Smooth muscle cell (in vitro differentiated cells): ENCODE measurements at regions not wholly inside any gene's neighbourhood (a gene's known extent, or its start where the extent isn't known, plus 50 kb on each side); places are given as distances from the start of the nearest gene placed in this dataset.
"Not testable (repeated sequence)": the region's sequence is repeated elsewhere in the genome, so short reads cannot be mapped to it uniquely, and the experiment has no call there.

ENCODE experiments used
- DNase-seq: peaks from one replicate; lab custom pipeline; 2025; ENCODE audit not compliant: unreplicated experiment; lab: John Stamatoyannopoulos, UW
- H2AFZ ChIP-seq: fragments of 200-600 bp; sonication (generic); 2 replicates; pipeline ENCODE4 v1.6.0; 2016; ENCODE audit warnings: antibody characterized with exemption, low read depth, mild to moderate bottlenecking
- H3F3A ChIP-seq: fragments of 200-600 bp; sonication (generic); 2 replicates; pipeline ENCODE4 v1.6.0; 2017; ENCODE audit warnings: antibody characterized with exemption, low read depth
- H3K27ac ChIP-seq: fragments of 200-600 bp; sonication (generic); 2 replicates; pipeline ENCODE4 v1.5.1; 2016; ENCODE audit warnings: low read depth, mild to moderate bottlenecking
- H3K27me3 ChIP-seq: fragments of 200-600 bp; sonication (generic); 2 replicates; pipeline ENCODE4 v1.6.1; 2016; ENCODE audit warnings: low read depth, mild to moderate bottlenecking
- H3K36me3 ChIP-seq: fragments of 200-600 bp; sonication (generic); 2 replicates; pipeline ENCODE4 v1.5.1; 2016; ENCODE audit warnings: low read depth
- H3K4me1 ChIP-seq: fragments of 200-600 bp; sonication (generic); 2 replicates; pipeline ENCODE4 v1.5.1; 2016; ENCODE audit warnings: low read depth
- H3K4me2 ChIP-seq: fragments of 200-600 bp; sonication (generic); 2 replicates; pipeline ENCODE4 v1.6.0; 2016; ENCODE audit warnings: mild to moderate bottlenecking
- H3K4me3 ChIP-seq: fragments of 200-600 bp; sonication (generic); 2 replicates; pipeline ENCODE4 v1.5.1; 2016; ENCODE audit warnings: mild to moderate bottlenecking
- H3K79me2 ChIP-seq: fragments of 200-600 bp; sonication (generic); 2 replicates; pipeline ENCODE4 v1.6.0; 2016; ENCODE audit warnings: low read depth, mild to moderate bottlenecking
- H3K9ac ChIP-seq: fragments of 200-600 bp; sonication (generic); 2 replicates; pipeline ENCODE4 v1.6.0; 2016; ENCODE audit warnings: low read depth
- H3K9me3 ChIP-seq: fragments of 200-600 bp; sonication (generic); replicated peaks from 2 replicates; pipeline ENCODE4 v1.5.1; 2016; ENCODE audit warnings: low read depth
- H4K20me1 ChIP-seq: fragments of 200-600 bp; sonication (generic); 2 replicates; pipeline ENCODE4 v1.6.0; 2016; ENCODE audit warnings: low read depth
- WGBS: methylation state at CpG from one replicate; pipeline ENCODE4 v1.1.7; 2016; ENCODE audit warnings: low lambda C conversion rate; 5-methylcytosine and 5-hydroxymethylcytosine counted together
- TF ChIP-seq, protein P1 (sequence below): fragments of 200-600 bp; sonication (generic); IDR thresholded peaks from 2 replicates; pipeline ENCODE4 v1.5.1; 2017; ENCODE audit warnings: borderline replicate concordance, mild to moderate bottlenecking, antibody characterized with exemption; ENCODE audit not compliant: insufficient read depth, poor library complexity, severe bottlenecking

DNA sequence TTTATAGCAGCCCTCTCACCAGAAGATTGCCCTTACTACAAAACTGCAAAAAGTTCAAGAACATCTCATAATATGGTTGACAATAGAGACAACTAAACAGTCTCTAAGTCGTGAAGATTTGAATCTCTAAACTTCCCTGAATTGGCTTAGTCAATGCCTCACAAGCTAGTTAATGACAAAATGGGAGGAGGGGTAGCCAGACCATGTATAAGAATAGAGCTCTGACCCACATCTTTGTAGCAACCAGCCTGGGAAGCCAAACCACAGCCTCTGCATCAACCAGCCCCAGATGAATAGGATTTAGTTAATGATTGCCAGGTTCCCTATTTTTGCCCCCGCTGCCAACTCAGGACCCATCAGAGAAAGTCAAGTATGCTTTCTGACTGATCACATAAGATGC is 1265.9 kb upstream of the PCDH10 start:
- H3K4me2 ChIP-seq, H2AFZ ChIP-seq, H3F3A ChIP-seq, H3K79me2 ChIP-seq, H3K4me1 ChIP-seq, H3K9ac ChIP-seq, DNase-seq, H3K27ac ChIP-seq, H3K4me3 ChIP-seq, H3K9me3 ChIP-seq, H4K20me1 ChIP-seq, H3K27me3 ChIP-seq, H3K36me3 ChIP-seq: not testable (repeated sequence)
- 70% methylated on average over 2 of the region's 2 CpGs for WGBS

DNA sequence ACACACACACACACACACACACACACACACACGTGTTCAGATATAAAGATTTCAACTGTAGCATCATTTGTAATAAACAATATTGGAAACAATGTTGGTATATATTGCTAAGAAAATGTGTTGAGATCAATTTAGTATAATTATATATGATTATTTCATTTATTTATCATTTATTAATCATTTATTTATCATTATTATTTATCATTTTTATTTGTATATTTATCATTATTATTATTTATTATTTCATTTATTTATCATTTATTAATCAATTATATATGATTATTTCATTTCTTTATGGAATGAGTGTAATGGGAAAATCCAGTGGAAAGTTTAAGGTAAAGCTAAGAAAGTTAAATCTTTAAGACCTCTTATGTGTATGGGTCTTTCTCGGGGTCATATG is 1223.4 kb upstream of the PCDH10 start:
- not testable (repeated sequence) for H3K4me2 ChIP-seq, H3K9me3 ChIP-seq, DNase-seq, H3K36me3 ChIP-seq, H3F3A ChIP-seq, H4K20me1 ChIP-seq, H3K4me3 ChIP-seq, H3K27ac ChIP-seq, H3K9ac ChIP-seq, H2AFZ ChIP-seq, H3K4me1 ChIP-seq, H3K79me2 ChIP-seq, H3K27me3 ChIP-seq
- WGBS, result 97% methylated on average over 2 of the region's 2 CpGs

DNA sequence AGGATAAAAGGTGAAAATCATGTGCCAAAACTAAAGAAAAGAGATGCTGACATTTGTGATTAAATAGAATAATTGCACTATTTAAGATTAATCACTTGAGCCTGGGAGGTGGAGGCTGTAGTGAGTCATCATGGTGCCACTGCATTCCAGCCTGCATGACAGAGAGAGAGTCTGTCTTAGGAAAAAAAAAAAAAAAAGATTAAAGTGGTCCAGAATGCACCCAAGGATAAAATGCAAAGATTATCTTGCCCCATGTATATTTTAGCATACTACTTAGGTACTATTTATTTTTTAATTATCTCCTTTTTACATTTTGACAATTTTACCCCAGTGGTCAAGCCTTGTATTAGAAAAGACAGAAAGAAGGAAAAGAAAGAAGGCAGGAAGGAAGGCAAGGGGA is 1181.4 kb upstream of the PCDH10 start:
- not testable (repeated sequence) for H3K27me3 ChIP-seq, H4K20me1 ChIP-seq, H3K36me3 ChIP-seq, H3K9me3 ChIP-seq, H3K79me2 ChIP-seq, H2AFZ ChIP-seq, H3F3A ChIP-seq, H3K4me2 ChIP-seq, DNase-seq, H3K4me1 ChIP-seq, H3K9ac ChIP-seq, H3K4me3 ChIP-seq
- H3K27ac ChIP-seq, result peak overlapping the region; percentile 80

DNA sequence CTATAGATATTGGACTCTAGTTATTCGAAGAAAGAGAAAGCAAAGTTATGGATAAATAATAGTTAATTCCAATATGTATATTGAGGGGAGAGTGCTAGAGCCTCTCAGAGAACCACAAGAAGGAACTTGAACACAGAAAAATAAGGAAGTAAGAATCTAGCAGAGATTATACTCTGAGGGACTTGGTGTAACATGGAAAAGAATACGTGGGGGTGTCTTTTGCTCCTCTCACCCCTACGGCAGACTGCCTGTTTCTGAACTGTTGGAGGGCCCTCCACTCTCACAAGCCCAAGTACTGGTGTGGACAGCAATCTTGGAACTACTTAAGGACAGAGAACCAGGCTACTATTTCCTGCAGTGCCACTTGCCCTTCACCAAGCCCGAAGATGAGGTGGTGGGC is 1174.4 kb upstream of the PCDH10 start:
- H3K4me2 ChIP-seq, result no peak overlapping the region
- H3K4me3 ChIP-seq, result no peak overlapping the region
- no peaks in the 10 kb centered on the region for H4K20me1 ChIP-seq
- DNase-seq, result no peak
- H3F3A ChIP-seq, result no peaks in the 10 kb centered on the region
- no peaks in the 10 kb centered on the region for H3K79me2 ChIP-seq
- H3K4me1 ChIP-seq, result no peaks in the 10 kb centered on the region
- H3K9ac ChIP-seq, result no peak overlapping the region
- H3K36me3 ChIP-seq, result no peaks in the 10 kb centered on the region
- H3K27me3 ChIP-seq, result no peaks in the 10 kb centered on the region
- TF ChIP-seq, protein P1, sequence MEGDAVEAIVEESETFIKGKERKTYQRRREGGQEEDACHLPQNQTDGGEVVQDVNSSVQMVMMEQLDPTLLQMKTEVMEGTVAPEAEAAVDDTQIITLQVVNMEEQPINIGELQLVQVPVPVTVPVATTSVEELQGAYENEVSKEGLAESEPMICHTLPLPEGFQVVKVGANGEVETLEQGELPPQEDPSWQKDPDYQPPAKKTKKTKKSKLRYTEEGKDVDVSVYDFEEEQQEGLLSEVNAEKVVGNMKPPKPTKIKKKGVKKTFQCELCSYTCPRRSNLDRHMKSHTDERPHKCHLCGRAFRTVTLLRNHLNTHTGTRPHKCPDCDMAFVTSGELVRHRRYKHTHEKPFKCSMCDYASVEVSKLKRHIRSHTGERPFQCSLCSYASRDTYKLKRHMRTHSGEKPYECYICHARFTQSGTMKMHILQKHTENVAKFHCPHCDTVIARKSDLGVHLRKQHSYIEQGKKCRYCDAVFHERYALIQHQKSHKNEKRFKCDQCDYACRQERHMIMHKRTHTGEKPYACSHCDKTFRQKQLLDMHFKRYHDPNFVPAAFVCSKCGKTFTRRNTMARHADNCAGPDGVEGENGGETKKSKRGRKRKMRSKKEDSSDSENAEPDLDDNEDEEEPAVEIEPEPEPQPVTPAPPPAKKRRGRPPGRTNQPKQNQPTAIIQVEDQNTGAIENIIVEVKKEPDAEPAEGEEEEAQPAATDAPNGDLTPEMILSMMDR, result no peak
- no peak overlapping the region for H2AFZ ChIP-seq
- H3K9me3 ChIP-seq, result peaks cover 7% of the 10 kb centered on the region
- 91% methylated on average over 4 of the region's 4 CpGs for WGBS
- no peak overlapping the region for H3K27ac ChIP-seq

DNA sequence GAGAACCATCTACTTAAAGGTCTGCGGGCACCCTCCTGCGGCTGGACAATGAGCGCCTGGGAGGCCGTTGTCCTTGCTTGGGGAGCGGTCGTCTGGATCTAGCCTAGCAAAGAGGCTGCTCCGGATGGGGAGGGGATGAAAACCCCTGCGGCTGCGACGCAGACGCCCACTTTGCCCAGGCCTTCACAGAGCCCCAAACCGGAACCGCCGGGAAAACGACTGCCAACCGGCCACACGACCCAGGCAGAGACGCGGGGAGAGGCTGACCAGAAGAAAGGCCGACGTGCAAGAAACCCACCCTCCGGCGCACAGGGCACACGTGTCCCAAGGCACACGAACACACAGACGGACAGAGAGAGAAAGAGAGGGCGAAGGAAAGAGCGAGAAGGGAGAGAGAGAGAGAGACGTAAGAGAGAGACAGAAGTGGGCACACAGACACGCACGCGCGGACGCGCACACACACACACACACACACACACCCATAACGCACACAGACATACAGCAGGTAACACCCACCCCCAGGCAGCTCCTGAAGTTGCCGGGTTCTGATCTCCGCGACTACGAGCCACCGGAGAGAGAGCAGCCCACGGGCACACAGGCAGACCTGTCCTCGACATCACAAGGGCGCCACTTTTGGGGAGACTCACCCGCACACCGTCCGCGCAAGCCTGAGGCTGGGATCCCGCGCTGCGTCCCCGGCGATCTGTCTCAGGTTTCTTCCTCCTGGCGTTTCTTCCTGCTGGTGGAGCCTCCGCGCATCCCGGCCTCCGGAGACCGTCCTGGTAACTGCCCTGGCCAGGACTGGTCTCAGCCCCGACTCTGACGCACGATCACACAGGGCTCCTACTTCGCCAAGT is 1173.6 kb upstream of the PCDH10 start:
- H3K4me2 ChIP-seq, H3K9ac ChIP-seq, H3K27ac ChIP-seq, H3F3A ChIP-seq, H2AFZ ChIP-seq, DNase-seq, H3K4me1 ChIP-seq, H3K36me3 ChIP-seq, H3K27me3 ChIP-seq, H3K4me3 ChIP-seq, H3K9me3 ChIP-seq, H3K79me2 ChIP-seq, H4K20me1 ChIP-seq: not testable (repeated sequence)
- WGBS, result 96% methylated on average over 63 of the region's 63 CpGs

DNA sequence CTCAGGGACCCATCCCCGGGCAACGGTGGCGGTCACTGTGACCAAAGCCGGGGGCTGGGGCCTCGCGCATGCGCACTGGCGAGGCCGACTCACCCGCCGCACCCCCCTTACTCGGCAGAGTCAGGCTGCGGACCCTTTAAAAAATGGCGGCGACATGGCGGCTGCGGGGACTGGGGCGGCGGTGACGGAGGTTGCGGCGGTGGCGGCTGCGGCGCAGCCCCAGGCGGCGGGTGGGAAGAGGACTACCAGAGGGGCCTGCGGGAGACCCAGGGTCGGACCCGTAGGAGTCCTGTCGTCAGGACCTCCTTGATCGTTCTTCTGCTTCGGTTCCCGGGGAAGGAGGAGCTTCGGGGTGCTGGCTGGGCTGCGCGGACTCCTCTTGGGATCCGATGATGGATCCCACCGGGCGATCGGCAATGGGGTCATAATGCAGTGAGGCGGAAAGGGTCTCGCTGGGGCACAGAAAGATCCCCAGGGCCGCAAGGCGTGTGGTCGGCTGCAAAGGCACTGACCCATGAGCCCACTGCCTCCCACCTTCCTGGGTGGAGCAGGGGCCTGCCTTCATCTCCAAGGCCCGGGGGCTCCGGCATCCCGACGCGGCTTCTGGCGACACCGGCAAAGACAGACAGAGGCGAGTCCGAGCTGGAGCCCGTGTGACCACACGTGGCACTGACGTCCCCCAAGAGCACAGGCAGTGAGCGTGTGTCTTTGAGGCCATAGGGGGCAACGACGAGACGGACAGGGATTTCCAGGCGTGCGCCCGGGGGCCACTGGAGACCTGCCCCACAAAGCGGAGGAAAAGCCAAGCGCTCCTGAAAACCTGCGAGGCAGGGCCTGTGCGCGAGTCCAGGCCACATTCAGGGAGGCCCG is 1172.7 kb upstream of the PCDH10 start:
- H4K20me1 ChIP-seq, H3K27me3 ChIP-seq, H3F3A ChIP-seq, H3K79me2 ChIP-seq, H3K4me2 ChIP-seq, H3K27ac ChIP-seq, DNase-seq, H3K4me1 ChIP-seq, H3K36me3 ChIP-seq, H3K9me3 ChIP-seq, H3K9ac ChIP-seq, H2AFZ ChIP-seq, H3K4me3 ChIP-seq: not testable (repeated sequence)
- WGBS, result 98% methylated on average over 71 of the region's 71 CpGs
